ENCODE measurements at regions not wholly inside any gene's neighbourhood (a gene's known extent, or its start where the extent isn't known, plus 50 kb on each side); places are given as distances from the start of the nearest gene placed in this dataset.
"Not testable (repeated sequence)": the region's sequence is repeated elsewhere in the genome, so short reads cannot be mapped to it uniquely, and the experiment has no call there.

DNA sequence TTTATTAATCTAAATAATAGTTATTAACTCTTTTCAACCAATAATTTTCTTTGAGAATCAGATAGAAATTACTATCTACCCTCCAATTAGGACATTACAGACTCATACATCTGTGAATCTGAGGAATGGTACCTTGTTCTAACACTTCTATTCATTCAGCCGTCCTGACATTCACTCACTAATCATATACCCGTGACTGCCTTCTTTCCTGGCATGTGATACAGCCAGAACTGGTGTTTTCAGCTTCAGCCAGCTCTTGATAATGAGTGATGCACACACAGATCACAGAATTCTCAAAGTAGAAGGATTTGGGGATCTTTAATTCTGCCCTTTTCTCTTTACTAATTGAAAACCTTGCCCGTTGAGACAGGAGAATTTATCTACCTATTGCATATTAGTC is 499.9 kb downstream of the UTRN start:
- no peak for DNase-seq
- Mint-ChIP-seq H3K4me3 (no peak overlapping the region), H3K4me1 (no peaks in the 10 kb centered on the region), H3K27ac (no peak overlapping the region), H3K9me3 (no peaks in the 10 kb centered on the region), H3K27me3 (no peaks in the 10 kb centered on the region), H3K36me3 (ENCODE audit: low read depth) (peaks cover 22% of the 10 kb centered on the region)
- POLR2A ChIA-PET = no interaction called here
- CTCF ChIA-PET = no interaction called here

DNA sequence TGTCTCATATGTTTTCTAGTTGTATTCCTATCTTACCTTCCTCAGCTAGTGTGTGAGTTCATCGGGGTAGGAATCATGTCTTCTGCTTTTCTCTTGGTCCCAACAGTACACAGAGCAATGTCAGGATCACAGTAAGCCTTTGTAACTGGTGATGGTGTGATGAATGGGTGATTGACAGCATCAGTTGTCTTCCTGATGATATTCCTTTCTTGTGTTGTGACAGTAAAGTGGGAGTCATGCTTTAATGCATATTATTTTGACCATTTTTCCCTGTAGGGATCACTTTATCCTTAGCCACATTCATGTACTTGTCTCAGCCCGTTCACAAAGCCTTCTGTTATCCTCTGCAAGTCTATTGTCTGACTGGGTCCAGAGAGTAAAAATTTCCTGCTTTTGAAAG is 501.7 kb downstream of the UTRN start:
- Mint-ChIP-seq H3K9me3 (no peaks in the 10 kb centered on the region), H3K27ac (no peak overlapping the region), H3K36me3 (ENCODE audit: low read depth) (peaks cover 24% of the 10 kb centered on the region), H3K4me1 (no peaks in the 10 kb centered on the region), H3K27me3 (no peaks in the 10 kb centered on the region), H3K4me3 (no peak overlapping the region)
- no peak for DNase-seq
- ChIA-PET POLR2A (no interaction called here), CTCF (no interaction called here)

GRCh38 chr6:144793744-144794143 is 508.6 kb downstream of the UTRN start:
- ChIA-PET POLR2A (no interaction called here), CTCF (no interaction called here)
- Mint-ChIP-seq H3K27me3 (no peaks in the 10 kb centered on the region), H3K4me1 (no peaks in the 10 kb centered on the region), H3K27ac (no peak overlapping the region), H3K4me3 (no peak overlapping the region), H3K9me3 (no peaks in the 10 kb centered on the region), H3K36me3 (ENCODE audit: low read depth) (peaks cover 59% of the 10 kb centered on the region)
- DNase-seq = no peak

GRCh38 chr6:144795022-144795421 is 509.9 kb downstream of the UTRN start:
- H3K4me1 Mint-ChIP-seq, H3K27me3 Mint-ChIP-seq, H3K9me3 Mint-ChIP-seq, H3K27ac Mint-ChIP-seq, H3K4me3 Mint-ChIP-seq, CTCF ChIA-PET, POLR2A ChIA-PET, DNase-seq: not testable (repeated sequence)
- peaks cover 69% of the 10 kb centered on the region for H3K36me3 Mint-ChIP-seq (ENCODE audit: low read depth)

- H3K9me3 Mint-ChIP-seq = no peaks in the 10 kb centered on the region
- H3K4me1 Mint-ChIP-seq = no peaks in the 10 kb centered on the region
- no peak overlapping the region for H3K4me3 Mint-ChIP-seq
- H3K27me3 Mint-ChIP-seq = no peaks in the 10 kb centered on the region
- ChIA-PET POLR2A (no interaction called here), CTCF (no interaction called here)
- no peak for DNase-seq
- peaks cover 62% of the 10 kb centered on the region for H3K36me3 Mint-ChIP-seq (ENCODE audit: low read depth)
- no peak overlapping the region for H3K27ac Mint-ChIP-seq
Measured at GRCh38 chr6:144796070-144796469, 510.9 kb downstream of the UTRN start.

DNA sequence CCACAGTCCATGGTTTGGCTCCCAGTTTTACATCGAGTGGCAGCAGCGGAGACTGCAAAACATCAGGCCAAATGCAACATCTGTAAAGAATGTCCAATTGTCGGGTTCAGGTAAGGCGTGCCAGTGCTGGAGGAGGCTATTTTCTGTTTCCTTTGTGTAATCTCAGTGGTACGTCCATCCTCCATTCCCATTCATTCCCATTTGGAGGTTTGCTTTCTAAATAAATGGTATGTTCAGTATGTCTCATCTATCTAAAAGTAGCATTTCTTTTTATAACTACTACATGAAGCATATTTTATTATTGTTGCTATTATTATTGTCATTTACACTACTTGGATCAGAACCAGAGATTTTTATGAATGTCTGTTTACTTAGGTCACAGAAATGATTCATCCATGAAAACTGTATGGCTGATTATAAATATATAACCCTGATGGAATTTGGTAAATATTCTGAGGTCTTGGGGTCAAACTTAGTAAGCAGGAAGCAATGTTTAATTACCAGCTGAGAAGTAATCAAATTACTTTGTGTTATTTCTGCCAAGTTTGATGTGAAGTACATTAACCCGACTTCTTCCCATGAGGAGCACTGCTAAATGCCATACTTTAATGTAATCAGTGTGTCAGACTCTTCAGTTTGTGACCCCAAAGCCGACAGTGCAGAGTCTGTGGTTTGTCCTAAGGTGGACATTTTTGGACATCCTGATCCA is 512.9 kb downstream of the UTRN start:
- Mint-ChIP-seq H3K27ac (no peak overlapping the region), H3K27me3 (no peaks in the 10 kb centered on the region), H3K9me3 (no peaks in the 10 kb centered on the region), H3K4me1 (no peaks in the 10 kb centered on the region), H3K36me3 (ENCODE audit: low read depth) (peaks cover 60% of the 10 kb centered on the region), H3K4me3 (no peak overlapping the region)
- DNase-seq = no peak
- ChIA-PET CTCF (no interaction called here), POLR2A (no interaction called here)

DNA sequence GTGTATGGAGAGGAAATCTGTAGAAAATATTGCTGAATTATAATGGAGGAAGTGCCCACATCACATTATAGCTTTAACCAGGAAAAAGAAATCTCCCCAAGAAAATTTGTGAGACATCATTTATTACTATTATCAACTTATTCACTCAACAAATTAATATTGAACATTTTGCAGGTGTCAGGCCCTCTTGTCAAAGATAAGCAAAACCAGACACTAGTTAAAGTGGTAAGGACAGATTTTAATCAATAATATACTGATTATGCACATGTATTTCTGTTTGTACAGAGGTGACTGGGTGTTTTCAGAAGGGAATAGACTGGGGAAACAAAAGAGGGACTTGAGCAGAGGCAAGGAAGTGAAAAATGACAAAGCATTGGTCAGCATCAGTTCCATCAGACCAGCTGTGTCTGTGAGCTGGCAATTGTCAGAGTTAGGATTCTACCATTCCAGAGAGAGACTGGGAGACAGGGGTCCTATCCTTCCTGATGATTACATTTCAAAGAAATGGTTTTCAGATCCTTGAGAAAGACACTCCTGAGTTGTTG is 519.2 kb downstream of the UTRN start:
- Mint-ChIP-seq H3K27ac (no peak overlapping the region), H3K4me3 (no peak overlapping the region), H3K4me1 (no peaks in the 10 kb centered on the region), H3K9me3 (no peaks in the 10 kb centered on the region), H3K36me3 (ENCODE audit: low read depth) (peaks cover 49% of the 10 kb centered on the region), H3K27me3 (no peaks in the 10 kb centered on the region)
- CTCF ChIA-PET = no interaction called here
- DNase-seq = no peak
- POLR2A ChIA-PET = interaction anchor here (1.3 kb wide), 1 partner anchor 12 kb away, joined by 3 read pairs; no protein-coding TSS in a partner anchor

- POLR2A ChIA-PET = interaction anchor here (1.3 kb wide), 1 partner anchor 11 kb away, joined by 3 read pairs; no protein-coding TSS in a partner anchor
- CTCF ChIA-PET = no interaction called here
- Mint-ChIP-seq H3K4me1 (no peaks in the 10 kb centered on the region), H3K27me3 (no peaks in the 10 kb centered on the region), H3K9me3 (no peaks in the 10 kb centered on the region), H3K36me3 (ENCODE audit: low read depth) (peaks cover 49% of the 10 kb centered on the region), H3K4me3 (no peak overlapping the region), H3K27ac (no peak overlapping the region)
- DNase-seq = no peak
Measured at GRCh38 chr6:144805049-144805448, 519.9 kb downstream of the UTRN start.

- Mint-ChIP-seq H3K4me1 (no peaks in the 10 kb centered on the region), H3K36me3 (ENCODE audit: low read depth) (peaks cover 55% of the 10 kb centered on the region), H3K27me3 (no peaks in the 10 kb centered on the region), H3K27ac (no peak overlapping the region), H3K9me3 (no peaks in the 10 kb centered on the region), H3K4me3 (no peak overlapping the region)
- ChIA-PET CTCF (no interaction called here), POLR2A (no interaction called here)
- DNase-seq = no peak
Measured at GRCh38 chr6:144806222-144806621, 521.1 kb downstream of the UTRN start.

DNA sequence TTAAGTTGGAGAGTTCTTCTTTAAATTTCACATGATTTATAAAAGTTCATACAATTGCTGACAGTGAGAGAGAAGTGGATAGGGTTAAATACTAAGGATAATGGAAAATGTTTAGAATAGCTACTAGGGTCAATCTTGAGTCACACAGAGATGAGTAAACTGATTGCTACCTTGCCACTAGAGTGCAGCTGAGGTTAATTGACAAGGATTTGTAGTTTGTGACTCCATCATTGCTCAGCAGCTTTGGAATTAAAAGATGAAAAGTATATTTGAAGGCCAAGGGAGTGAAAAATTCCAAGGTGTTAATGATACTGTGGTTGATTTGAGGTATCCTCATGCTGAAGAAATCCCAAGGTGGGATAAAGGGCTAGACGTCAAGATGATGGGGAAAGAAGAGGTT is 524.0 kb downstream of the UTRN start:
- ChIA-PET POLR2A (no interaction called here), CTCF (no interaction called here)
- H3K4me3 Mint-ChIP-seq = no peak overlapping the region
- H3K36me3 Mint-ChIP-seq (ENCODE audit: low read depth) = peaks cover 64% of the 10 kb centered on the region
- H3K27me3 Mint-ChIP-seq = no peaks in the 10 kb centered on the region
- H3K27ac Mint-ChIP-seq = no peak overlapping the region
- DNase-seq = no peak
- H3K4me1 Mint-ChIP-seq = no peaks in the 10 kb centered on the region
- no peaks in the 10 kb centered on the region for H3K9me3 Mint-ChIP-seq

- no peak overlapping the region for H3K4me3 Mint-ChIP-seq
- no peaks in the 10 kb centered on the region for H3K27me3 Mint-ChIP-seq
- H3K36me3 Mint-ChIP-seq (ENCODE audit: low read depth) = peaks cover 61% of the 10 kb centered on the region
- H3K27ac Mint-ChIP-seq = no peak overlapping the region
- CTCF ChIA-PET = no interaction called here
- H3K4me1 Mint-ChIP-seq = no peaks in the 10 kb centered on the region
- DNase-seq = no peak
- POLR2A ChIA-PET = no interaction called here
- H3K9me3 Mint-ChIP-seq = no peaks in the 10 kb centered on the region
Measured at GRCh38 chr6:144809969-144810368, 524.8 kb downstream of the UTRN start.

GRCh38 chr6:144811140-144811539 is 526.0 kb downstream of the UTRN start:
- Mint-ChIP-seq H3K27ac (no peak overlapping the region), H3K4me3 (no peak overlapping the region), H3K27me3 (no peaks in the 10 kb centered on the region), H3K36me3 (ENCODE audit: low read depth) (peaks cover 62% of the 10 kb centered on the region), H3K4me1 (no peaks in the 10 kb centered on the region), H3K9me3 (no peaks in the 10 kb centered on the region)
- POLR2A ChIA-PET = no interaction called here
- CTCF ChIA-PET = no interaction called here
- no peak for DNase-seq

- Mint-ChIP-seq H3K4me1 (peaks cover 6% of the 10 kb centered on the region), H3K4me3 (no peak overlapping the region), H3K36me3 (ENCODE audit: low read depth) (peaks cover 34% of the 10 kb centered on the region), H3K9me3 (no peaks in the 10 kb centered on the region), H3K27me3 (no peaks in the 10 kb centered on the region), H3K27ac (no peak overlapping the region)
- CTCF ChIA-PET = no interaction called here
- POLR2A ChIA-PET = no interaction called here
- no peak for DNase-seq
Measured at GRCh38 chr6:144816936-144817335, 531.8 kb downstream of the UTRN start.

- Mint-ChIP-seq H3K27me3 (no peaks in the 10 kb centered on the region), H3K27ac (no peak overlapping the region), H3K36me3 (ENCODE audit: low read depth) (peaks cover 14% of the 10 kb centered on the region), H3K4me1 (peaks cover 6% of the 10 kb centered on the region), H3K4me3 (no peak overlapping the region), H3K9me3 (no peaks in the 10 kb centered on the region)
- ChIA-PET POLR2A (no interaction called here), CTCF (no interaction called here)
- DNase-seq = no peak
Measured at GRCh38 chr6:144820270-144820669, 535.1 kb downstream of the UTRN start.

Data from activated CD4-positive, alpha-beta memory T cell treated with anti-CD3 and anti-CD28 coated beads, Interleukin-2, amount 10 ng/mL, durations not matched to agents 7 days and 5 days (primary cell).